Upper lobe of left lung (tissue), 4 donors: ENCODE measurements at regions not wholly inside any gene's neighbourhood (a gene's known extent, or its start where the extent isn't known, plus 50 kb on each side); places are given as distances from the start of the nearest gene placed in this dataset.

Experiments
- EP300 ChIP-seq, 4 donors: sonication (generic); formaldehyde crosslinking; IDR thresholded peaks; one replicate each; pipeline ENCODE4 v1.5.1; 2017; ENCODE audit warnings: antibody characterized with exemption in 4 of 4, control low read depth in 2 of 4
- POLR2A ChIP-seq, 4 donors: fragments of 450-650 bp; IDR thresholded peaks; one replicate each; pipeline ENCODE4 v1.5.1; 2016 to 2017; ENCODE audit warnings: antibody characterized with exemption in 4 of 4, mild to moderate bottlenecking in 2 of 4
- POLR2AphosphoS5 ChIP-seq, 2 donors: sonication (generic); formaldehyde crosslinking; IDR thresholded peaks; one replicate each; pipeline ENCODE4 v1.5.1; 2017; ENCODE audit warnings: antibody characterized with exemption in 2 of 2
- TF ChIP-seq, protein P1 (sequence below), 6 experiments: fragments of 450-650 bp in 4 of 6; fragments of 200-600 bp in 2 of 6; sonication (generic) in 2 of 6; IDR thresholded peaks; one replicate each; pipeline ENCODE4 v1.5.1; 2016 to 2019; ENCODE audit warnings: antibody characterized with exemption in 6 of 6

GRCh38 chrX:69072486-69073006, 92.7 kb downstream of the PJA1 start:
- TF ChIP-seq POLR2AphosphoS5 (IDR thresholded peaks at IDR 0.05) (no peak), EP300 (IDR thresholded peaks at IDR 0.05) (no peak), POLR2A (IDR thresholded peaks at IDR 0.05) (no peak)
- TF ChIP-seq, protein P1, sequence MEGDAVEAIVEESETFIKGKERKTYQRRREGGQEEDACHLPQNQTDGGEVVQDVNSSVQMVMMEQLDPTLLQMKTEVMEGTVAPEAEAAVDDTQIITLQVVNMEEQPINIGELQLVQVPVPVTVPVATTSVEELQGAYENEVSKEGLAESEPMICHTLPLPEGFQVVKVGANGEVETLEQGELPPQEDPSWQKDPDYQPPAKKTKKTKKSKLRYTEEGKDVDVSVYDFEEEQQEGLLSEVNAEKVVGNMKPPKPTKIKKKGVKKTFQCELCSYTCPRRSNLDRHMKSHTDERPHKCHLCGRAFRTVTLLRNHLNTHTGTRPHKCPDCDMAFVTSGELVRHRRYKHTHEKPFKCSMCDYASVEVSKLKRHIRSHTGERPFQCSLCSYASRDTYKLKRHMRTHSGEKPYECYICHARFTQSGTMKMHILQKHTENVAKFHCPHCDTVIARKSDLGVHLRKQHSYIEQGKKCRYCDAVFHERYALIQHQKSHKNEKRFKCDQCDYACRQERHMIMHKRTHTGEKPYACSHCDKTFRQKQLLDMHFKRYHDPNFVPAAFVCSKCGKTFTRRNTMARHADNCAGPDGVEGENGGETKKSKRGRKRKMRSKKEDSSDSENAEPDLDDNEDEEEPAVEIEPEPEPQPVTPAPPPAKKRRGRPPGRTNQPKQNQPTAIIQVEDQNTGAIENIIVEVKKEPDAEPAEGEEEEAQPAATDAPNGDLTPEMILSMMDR (IDR thresholded peaks at IDR 0.05) = no peak
